ENCODE measurements at regions not wholly inside any gene's neighbourhood (a gene's known extent, or its start where the extent isn't known, plus 50 kb on each side); places are given as distances from the start of the nearest gene placed in this dataset.

DNA sequence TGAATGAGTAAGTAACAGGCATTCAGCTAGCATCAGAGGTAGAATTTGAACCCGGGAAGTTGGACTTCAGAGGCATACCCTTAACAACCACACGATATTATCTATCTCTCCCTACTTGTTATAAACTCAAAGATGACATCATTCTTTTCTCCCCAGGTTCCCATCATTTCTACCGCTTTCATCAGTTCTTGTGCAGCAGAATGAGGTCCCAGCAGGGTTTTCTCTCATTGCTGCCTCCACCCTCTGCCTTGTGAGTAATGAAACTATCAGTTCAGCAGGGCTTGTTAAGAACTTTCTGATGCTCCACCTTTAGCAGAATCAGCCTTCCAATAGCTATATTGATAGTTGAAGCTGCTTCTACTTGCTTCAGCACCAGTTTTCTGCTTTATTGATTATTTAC, 487.5 kb upstream of the KCNMB2 start:
- DNase-seq (ENCODE audit: low read depth, low spot score): no peak

GRCh38 chr3:178054471-178054870, 481.8 kb upstream of the KCNMB2 start:
- DNase-seq (ENCODE audit: low read depth, low spot score): no peak

GRCh38 chr3:178055939-178056338, 480.3 kb upstream of the KCNMB2 start:
- no peak for DNase-seq (ENCODE audit: low read depth, low spot score)

- DNase-seq (ENCODE audit: low read depth, low spot score): no peak
Measured at GRCh38 chr3:178056868-178057267, 479.4 kb upstream of the KCNMB2 start.

DNA sequence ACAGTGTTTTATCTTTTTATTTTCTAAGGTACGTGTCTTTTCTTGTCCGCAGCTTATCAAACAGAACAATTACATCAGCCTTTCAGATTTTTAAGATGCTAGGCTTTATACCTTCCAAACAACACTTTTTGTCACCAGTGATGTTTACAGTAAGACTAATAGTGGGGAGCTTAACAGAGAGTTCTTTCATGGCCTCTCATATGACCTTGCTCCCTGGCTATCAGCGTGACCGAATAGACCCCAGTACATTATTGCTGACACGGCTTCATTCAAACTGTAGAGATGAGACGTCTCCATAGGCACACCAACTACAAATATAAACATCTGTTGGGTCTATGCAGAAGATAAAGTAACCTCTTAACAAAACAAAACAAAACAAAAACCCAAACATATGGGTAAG, 477.6 kb upstream of the KCNMB2 start:
- DNase-seq (ENCODE audit: low read depth, low spot score): no peak

GRCh38 chr3:178059119-178059518, 477.1 kb upstream of the KCNMB2 start:
- DNase-seq (ENCODE audit: low read depth, low spot score): no peak

- no peak for DNase-seq (ENCODE audit: low read depth, low spot score)
Measured at GRCh38 chr3:178059836-178060235, 476.4 kb upstream of the KCNMB2 start.

DNA sequence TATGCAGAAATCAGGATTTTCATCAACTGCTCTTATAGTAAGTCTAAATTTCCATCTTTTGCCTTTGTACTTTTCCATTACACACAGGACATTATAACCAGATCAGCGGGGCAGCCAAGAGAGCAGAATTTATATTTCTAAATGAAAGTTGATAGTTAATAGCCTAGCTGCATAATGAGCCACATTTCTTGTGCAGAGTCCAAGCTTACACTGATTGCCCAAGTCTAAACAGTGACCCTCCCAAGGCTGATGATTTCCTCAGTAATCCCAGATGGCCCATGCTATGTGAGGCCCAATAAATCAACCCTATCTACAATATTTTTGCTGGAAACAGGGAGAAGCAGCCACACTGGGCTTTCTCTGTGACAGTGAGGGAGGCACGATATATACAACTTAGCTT, 475.8 kb upstream of the KCNMB2 start:
- no peak for DNase-seq (ENCODE audit: low read depth, low spot score)

GRCh38 chr3:178062126-178062525, 474.1 kb upstream of the KCNMB2 start:
- DNase-seq (ENCODE audit: low read depth, low spot score): no peak

DNA sequence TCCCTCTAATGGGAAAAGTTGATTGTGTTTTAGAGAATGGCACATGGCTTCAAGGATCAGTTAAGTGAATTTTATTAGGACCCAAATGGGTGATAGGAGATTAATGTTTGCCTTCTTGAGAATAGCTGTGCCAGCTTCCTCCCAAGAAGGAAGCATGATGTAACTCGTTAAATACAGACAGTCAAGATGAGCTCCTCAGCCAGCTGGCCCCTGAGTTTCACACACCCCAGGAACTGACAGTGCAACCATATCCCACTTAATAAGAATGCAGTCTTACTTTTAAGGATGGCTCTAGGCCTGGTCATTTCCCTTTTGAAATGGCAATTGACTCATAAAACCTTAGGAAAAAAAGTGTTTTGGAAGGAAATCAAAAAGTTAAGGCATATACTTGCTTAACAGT, 472.8 kb upstream of the KCNMB2 start:
- no peak for DNase-seq (ENCODE audit: low read depth, low spot score)

DNA sequence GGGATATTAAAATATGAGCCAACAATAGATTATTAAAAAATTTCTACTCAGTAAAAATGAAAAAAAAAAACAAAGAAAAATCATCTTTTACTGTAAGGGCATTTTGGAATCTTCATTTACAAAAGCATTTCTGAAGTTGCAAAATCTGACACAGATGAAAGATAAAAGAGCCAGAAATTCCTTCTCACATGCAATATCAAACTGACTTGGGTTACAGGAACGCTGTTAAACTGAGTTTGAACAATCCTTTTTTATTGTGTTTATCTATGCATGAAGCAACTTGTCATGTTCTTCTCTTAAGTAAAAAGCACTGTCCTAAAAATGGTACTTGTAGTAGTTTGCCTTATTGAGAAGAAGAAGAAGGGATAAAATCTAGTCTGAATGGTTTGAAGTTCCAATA, 468.5 kb upstream of the KCNMB2 start:
- no peak for DNase-seq (ENCODE audit: low read depth, low spot score)

GRCh38 chr3:178072391-178073305, 463.6 kb upstream of the KCNMB2 start:
- DNase-seq (ENCODE audit: low read depth, low spot score): no peak

DNA sequence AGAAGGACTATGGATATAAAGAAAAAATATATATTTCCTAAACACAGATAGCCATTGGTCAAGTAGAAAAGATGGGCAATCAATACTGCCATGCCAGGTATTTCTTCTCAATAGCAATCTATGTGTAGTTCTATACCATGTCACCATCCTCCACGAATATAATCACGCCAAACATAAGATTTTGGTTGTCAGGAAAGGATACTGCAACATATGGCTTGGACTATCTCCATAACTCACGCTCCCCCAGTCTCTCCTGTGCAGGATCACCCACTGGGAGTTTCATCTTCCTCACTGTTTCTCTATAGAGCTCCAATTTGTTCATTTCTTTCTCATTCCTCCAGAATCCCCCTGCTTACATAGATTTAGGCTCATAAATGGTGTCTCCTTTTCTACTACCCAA, 462.9 kb upstream of the KCNMB2 start:
- no peak for DNase-seq (ENCODE audit: low read depth, low spot score)

DNA sequence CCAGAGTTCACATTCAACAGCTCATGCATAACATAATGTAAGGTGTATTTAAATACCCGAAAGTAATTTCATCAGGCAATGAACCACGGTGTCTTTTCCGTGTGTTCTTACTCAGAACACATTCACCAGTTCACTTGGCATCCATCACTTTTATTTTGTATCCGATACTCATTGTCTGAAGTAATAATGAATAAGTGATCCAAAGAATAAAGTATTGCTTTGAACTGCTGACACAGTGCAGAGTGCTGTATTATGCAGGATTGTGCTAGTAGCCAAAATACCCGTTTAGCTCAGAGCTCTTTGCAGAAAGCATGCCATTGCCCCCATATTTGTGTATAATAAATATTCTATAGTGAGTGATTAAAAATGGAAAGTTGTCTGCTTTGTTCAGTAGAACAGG, 460.9 kb upstream of the KCNMB2 start:
- DNase-seq (ENCODE audit: low read depth, low spot score): no peak

GRCh38 chr3:178078953-178079352, 457.3 kb upstream of the KCNMB2 start:
- no peak for DNase-seq (ENCODE audit: low read depth, low spot score)

- no peak for DNase-seq (ENCODE audit: low read depth, low spot score)
Measured at GRCh38 chr3:178079966-178080365, 456.3 kb upstream of the KCNMB2 start.

DNA sequence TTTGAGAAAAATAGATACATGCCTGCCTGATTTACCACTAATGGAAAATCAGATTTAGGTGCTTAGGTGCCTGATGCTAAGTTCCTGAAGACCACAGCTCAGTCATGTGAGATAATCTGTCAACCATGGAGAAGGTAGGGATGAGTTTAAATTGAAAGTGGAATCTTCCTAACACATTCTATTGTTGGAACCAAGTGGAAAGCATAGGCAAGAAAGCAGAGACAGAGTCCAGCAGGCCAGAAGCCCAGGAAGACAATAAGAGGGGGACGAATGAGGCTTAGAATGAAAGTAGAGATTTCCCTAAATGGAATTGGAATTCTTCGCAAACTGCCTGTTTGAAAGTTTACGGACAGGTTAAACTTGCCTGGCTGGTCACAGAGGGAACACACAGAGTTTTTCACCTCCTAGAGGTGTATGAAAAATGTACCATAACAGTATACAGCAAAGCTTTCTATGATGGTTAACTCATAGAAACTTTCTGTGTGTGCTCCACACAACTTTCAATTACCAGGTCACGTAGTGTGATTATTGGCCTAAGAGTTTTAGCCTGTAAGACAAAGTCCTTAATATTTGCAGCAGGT, 453.8 kb upstream of the KCNMB2 start:
- no peak for DNase-seq (ENCODE audit: low read depth, low spot score)

GRCh38 chr3:178083906-178084866, 452.1 kb upstream of the KCNMB2 start:
- no peak for DNase-seq (ENCODE audit: low read depth, low spot score)

DNA sequence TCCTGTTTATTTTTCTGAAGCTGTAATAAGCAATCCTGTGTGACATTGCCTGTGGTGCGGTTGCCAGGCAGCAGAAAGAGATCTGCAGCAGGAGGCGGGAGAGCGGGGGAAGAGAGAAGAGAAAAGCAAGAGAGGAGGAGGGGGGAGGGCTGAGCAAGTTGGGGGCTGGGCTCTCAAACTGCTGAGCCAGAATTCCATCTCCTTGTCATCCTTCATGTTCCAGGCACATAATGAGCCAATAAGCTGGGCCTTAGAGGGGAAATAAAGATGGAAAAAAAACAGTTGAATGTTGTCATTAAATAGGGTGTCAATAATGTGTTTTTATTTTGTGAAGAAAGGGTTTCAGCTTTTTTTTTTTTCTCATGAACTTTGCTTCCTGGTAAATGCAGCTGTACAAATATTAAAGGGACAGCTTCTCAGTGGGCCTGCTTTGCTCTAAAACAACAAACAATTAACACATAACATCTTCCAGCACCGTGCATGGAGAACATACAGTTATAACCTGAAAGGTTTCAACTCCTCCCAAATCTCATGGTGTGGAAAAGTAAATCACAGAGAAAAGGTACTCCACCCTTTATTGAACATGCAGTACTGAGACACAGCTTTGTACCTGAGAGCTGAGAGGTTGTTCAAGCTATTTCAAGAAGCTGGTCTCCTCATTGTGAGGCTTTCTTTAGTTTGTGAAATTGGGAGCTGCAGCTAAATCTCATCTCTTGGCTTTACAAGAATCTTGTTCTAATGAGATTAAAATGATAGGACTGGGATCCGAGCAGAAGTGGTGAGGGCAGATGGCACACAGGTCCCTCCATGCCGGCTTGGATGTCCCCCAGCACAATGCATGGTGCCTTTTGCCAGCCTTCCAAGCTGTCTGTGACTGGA, 451.1 kb upstream of the KCNMB2 start:
- DNase-seq (ENCODE audit: low read depth, low spot score): no peak

- no peak for DNase-seq (ENCODE audit: low read depth, low spot score)
Measured at GRCh38 chr3:178085817-178086123, 450.5 kb upstream of the KCNMB2 start.

- DNase-seq (ENCODE audit: low read depth, low spot score): no peak
Measured at GRCh38 chr3:178086144-178086825, 450.0 kb upstream of the KCNMB2 start.

Data from activated CD4-positive, CD25-positive, alpha-beta regulatory T cell treated with anti-CD3 and anti-CD28 coated beads, Interleukin-2, amount 50 U/mL, for 16 hours (primary cell).